LNCaP clone FGC (cell line): ENCODE measurements at regions not wholly inside any gene's neighbourhood (a gene's known extent, or its start where the extent isn't known, plus 50 kb on each side); places are given as distances from the start of the nearest gene placed in this dataset.
A peak's percentile ranks its signal among the peaks of the same experiment; 100 is the strongest.

Experiments
- DNase-seq: peaks from one replicate; pipeline ENCODE4 v3.0.0-alpha.2; 2011; ENCODE audit warnings: low read depth
- H3K4me3 ChIP-seq: 2 replicates; pipeline ENCODE4 v1.5.1; 2011; ENCODE audit warnings: mild to moderate bottlenecking, low read depth, low read length, control low read depth
- CTCF ChIP-seq: IDR thresholded peaks from 2 replicates; pipeline ENCODE4 v1.5.1; 2012; ENCODE audit warnings: mild to moderate bottlenecking; ENCODE audit not compliant: control insufficient read depth, insufficient read depth; ENCODE audit errors: extremely low read depth

- no peak for TF ChIP-seq CTCF
- H3K4me3 ChIP-seq: no peak overlapping the region
- no peak for DNase-seq
Measured at GRCh38 chrX:13119386-13119785, 75.0 kb upstream of the FAM9C start.

- no peak for DNase-seq
- H3K4me3 ChIP-seq: no peak overlapping the region
- no peak for TF ChIP-seq CTCF
Measured at GRCh38 chrX:13115146-13115855, 70.9 kb upstream of the FAM9C start.

- no peak for DNase-seq
- no peak for TF ChIP-seq CTCF
- no peak overlapping the region for H3K4me3 ChIP-seq
Measured at GRCh38 chrX:13112499-13112898, 68.1 kb upstream of the FAM9C start.

GRCh38 chrX:13110433-13111324, 66.3 kb upstream of the FAM9C start:
- no peak overlapping the region for H3K4me3 ChIP-seq
- DNase-seq: peak; percentile 51
- TF ChIP-seq CTCF: no peak

- DNase-seq: no peak
- TF ChIP-seq CTCF: no peak
- no peak overlapping the region for H3K4me3 ChIP-seq
Measured at GRCh38 chrX:13109817-13110216, 65.4 kb upstream of the FAM9C start.

GRCh38 chrX:13103914-13104274, 59.5 kb upstream of the FAM9C start:
- no peak for TF ChIP-seq CTCF
- H3K4me3 ChIP-seq: no peak overlapping the region
- DNase-seq: no peak
